ENCODE measurements at regions not wholly inside any gene's neighbourhood (a gene's known extent, or its start where the extent isn't known, plus 50 kb on each side); places are given as distances from the start of the nearest gene placed in this dataset.
"Not testable (repeated sequence)": the region's sequence is repeated elsewhere in the genome, so short reads cannot be mapped to it uniquely, and the experiment has no call there.

DNA sequence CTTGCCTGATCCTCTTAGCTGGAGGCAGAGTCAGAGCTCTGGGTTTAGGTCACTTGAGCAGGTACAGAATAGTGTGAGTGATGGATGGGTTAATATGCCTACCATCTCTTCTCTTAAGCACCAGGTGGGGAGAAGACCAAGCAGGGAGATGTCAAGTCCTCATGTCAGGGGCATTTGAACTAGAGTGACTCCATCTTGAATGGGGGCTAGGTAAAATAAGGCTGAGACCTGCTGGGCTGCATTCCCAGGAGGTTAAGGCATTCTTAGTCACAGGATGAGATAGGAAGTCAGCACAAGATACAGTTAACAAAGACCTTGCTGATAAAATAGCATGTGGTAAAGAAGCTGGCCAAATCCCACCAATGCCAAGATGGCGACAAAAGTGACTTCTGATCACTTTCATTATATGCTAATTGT is 77.4 kb upstream of the BTG3 start:
- Histone ChIP-seq H3K27me3 (no peaks in the 10 kb centered on the region), H3K4me1 (peaks cover 5% of the 10 kb centered on the region), H3K9me3 (no peaks in the 10 kb centered on the region), H3K36me3 (no peaks in the 10 kb centered on the region), H3K4me3 (ENCODE audit: low read depth, low read length) (no peak overlapping the region)
- DNase-seq, result no peak
- TF ChIP-seq, protein P1, sequence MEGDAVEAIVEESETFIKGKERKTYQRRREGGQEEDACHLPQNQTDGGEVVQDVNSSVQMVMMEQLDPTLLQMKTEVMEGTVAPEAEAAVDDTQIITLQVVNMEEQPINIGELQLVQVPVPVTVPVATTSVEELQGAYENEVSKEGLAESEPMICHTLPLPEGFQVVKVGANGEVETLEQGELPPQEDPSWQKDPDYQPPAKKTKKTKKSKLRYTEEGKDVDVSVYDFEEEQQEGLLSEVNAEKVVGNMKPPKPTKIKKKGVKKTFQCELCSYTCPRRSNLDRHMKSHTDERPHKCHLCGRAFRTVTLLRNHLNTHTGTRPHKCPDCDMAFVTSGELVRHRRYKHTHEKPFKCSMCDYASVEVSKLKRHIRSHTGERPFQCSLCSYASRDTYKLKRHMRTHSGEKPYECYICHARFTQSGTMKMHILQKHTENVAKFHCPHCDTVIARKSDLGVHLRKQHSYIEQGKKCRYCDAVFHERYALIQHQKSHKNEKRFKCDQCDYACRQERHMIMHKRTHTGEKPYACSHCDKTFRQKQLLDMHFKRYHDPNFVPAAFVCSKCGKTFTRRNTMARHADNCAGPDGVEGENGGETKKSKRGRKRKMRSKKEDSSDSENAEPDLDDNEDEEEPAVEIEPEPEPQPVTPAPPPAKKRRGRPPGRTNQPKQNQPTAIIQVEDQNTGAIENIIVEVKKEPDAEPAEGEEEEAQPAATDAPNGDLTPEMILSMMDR (IDR thresholded peaks at IDR 0.05; ENCODE audit: low read depth, low read length), result no peak

GRCh38 chr21:17688912-17689874 is 76.5 kb upstream of the BTG3 start:
- peak; percentile 90 for DNase-seq
- Histone ChIP-seq H3K36me3 (no peaks in the 10 kb centered on the region), H3K4me1 (peaks cover 5% of the 10 kb centered on the region), H3K27me3 (no peaks in the 10 kb centered on the region), H3K4me3 (ENCODE audit: low read depth, low read length) (peak overlapping the region; percentile 47), H3K9me3 (no peaks in the 10 kb centered on the region)
- TF ChIP-seq, protein P1 (IDR thresholded peaks at IDR 0.05; ENCODE audit: low read depth, low read length), result peak; percentile 78

DNA sequence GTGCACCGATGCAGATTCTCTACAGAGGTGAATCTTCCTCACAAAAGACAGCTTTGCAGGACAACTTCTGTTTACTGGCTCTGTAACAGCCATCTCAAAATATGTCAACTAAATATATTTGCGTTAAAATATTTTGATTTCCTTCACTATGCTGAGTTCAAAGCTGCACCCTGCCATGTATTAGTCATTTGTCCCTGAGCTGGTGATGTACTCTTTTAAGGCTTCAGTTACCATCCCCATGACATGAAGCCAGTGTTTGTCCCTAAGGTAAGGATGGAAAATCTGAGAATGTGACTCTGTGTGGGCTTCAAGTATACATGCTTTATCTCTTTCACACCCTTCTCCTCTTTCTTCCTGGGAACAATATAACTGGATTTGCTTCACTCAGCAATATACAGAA is 70.2 kb upstream of the BTG3 start:
- Histone ChIP-seq H3K4me3 (ENCODE audit: low read depth, low read length) (no peak overlapping the region), H3K9me3 (no peaks in the 10 kb centered on the region), H3K36me3 (no peaks in the 10 kb centered on the region), H3K4me1 (no peaks in the 10 kb centered on the region; the same call in 1 of the 2 replicates), H3K27me3 (no peaks in the 10 kb centered on the region)
- TF ChIP-seq, protein P1 (IDR thresholded peaks at IDR 0.05; ENCODE audit: low read depth, low read length), result no peak
- DNase-seq, result no peak

GRCh38 chr21:17679002-17679600 is 66.4 kb upstream of the BTG3 start:
- TF ChIP-seq, protein P1 (IDR thresholded peaks at IDR 0.05; ENCODE audit: low read depth, low read length), result peak; percentile 86
- Histone ChIP-seq H3K36me3 (no peaks in the 10 kb centered on the region), H3K4me1 (no peaks in the 10 kb centered on the region; the same call in 1 of the 2 replicates), H3K9me3 (no peaks in the 10 kb centered on the region), H3K4me3 (ENCODE audit: low read depth, low read length) (no peak overlapping the region), H3K27me3 (no peaks in the 10 kb centered on the region)
- peak; percentile 21 for DNase-seq

DNA sequence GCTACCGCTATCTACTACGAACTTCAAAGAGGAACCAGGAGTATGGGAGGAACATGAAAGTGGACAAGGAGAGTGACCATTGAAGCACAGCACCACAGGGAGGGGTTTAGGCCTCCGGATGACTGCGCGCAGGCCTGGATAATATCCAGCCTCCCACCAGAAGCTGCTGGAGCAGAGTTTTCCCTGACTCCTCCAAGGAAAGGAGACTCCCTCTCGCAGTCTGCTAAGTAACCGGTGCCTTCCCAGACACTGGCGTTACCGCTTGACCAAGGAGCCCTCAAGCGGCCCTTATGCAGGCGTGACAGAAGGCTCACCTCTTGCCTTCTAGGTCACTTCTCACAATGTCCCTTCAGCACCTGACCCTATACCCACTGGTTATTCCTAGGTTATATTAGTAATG is 64.2 kb upstream of the BTG3 start:
- not testable (repeated sequence) for H3K9me3 ChIP-seq; H3K4me3 ChIP-seq (ENCODE audit: low read depth, low read length); H3K4me1 ChIP-seq; DNase-seq; H3K36me3 ChIP-seq; H3K27me3 ChIP-seq

DNA sequence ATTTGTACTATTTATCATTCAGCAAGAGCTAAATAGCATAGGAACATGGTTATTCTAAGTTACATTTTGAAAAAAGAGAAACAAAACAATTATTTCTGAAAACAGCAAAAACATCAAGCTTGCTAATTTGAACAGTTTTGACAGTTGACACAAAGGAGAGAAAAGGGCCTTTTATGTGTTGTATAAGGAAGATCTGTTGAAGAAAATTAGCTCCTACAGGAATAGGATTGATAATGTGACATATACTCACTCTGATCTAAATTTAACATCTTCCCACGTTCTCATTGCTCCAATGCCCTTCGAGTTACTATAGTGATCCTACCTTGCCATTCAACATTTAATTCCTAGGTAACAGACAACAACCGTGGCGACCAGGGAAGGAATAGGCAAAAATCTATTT is 61.4 kb upstream of the BTG3 start:
- Histone ChIP-seq H3K27me3 (no peaks in the 10 kb centered on the region), H3K4me3 (ENCODE audit: low read depth, low read length) (no peak overlapping the region), H3K36me3 (no peaks in the 10 kb centered on the region), H3K9me3 (no peaks in the 10 kb centered on the region), H3K4me1 (no peaks in the 10 kb centered on the region)
- TF ChIP-seq, protein P1 (IDR thresholded peaks at IDR 0.05; ENCODE audit: low read depth, low read length), result no peak
- DNase-seq, result no peak
